GM18520 (cell line): ENCODE measurements at regions not wholly inside any gene's neighbourhood (a gene's known extent, or its start where the extent isn't known, plus 50 kb on each side); places are given as distances from the start of the nearest gene placed in this dataset.

ENCODE experiments used
- ATAC-seq: cut with Tn5 transposase; IDR thresholded peaks from one replicate; pipeline ENCODE4 v1.9.1; 2021; ENCODE audit not compliant: unreplicated experiment

DNA sequence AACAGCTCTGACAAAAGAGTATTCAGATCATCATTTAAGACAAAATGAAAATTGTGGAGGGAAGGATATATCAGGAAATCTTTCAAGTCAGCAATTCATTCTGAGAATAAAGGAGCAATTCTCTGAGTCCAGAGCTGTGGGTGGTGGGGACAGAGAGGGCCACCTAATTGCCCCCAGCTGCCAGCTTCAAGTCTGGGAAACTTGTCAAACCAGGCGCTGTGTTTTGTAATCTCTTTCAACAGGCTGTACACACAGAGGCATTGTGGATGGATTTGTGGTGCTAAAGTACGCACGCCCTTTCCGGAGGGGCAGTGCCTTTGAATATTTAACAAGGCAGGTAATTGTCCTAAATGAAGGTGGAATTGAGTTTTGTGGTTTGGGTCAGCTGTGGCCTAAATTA lies 591.1 kb upstream of the BOD1L1 start:
- ATAC-seq = no peak

DNA sequence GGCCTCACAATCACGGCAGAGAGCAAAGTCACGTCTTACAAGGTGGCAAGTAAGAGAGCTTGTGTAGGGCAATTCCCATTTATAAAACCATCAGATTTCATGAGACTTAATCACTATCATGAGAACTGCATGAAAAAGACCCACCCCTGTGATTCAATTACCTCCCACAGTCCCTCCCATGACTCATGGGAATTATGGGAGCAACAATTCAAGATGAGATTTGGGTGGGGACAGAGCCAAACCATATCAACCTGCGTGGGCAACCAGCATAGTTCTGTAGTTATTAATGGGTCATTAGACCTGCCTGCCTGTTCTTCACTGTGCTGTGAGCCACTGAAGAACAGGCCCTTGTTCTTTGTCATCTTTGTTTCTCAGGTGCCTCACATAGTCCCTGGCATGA lies 593.7 kb upstream of the BOD1L1 start:
- ATAC-seq = no peak

DNA sequence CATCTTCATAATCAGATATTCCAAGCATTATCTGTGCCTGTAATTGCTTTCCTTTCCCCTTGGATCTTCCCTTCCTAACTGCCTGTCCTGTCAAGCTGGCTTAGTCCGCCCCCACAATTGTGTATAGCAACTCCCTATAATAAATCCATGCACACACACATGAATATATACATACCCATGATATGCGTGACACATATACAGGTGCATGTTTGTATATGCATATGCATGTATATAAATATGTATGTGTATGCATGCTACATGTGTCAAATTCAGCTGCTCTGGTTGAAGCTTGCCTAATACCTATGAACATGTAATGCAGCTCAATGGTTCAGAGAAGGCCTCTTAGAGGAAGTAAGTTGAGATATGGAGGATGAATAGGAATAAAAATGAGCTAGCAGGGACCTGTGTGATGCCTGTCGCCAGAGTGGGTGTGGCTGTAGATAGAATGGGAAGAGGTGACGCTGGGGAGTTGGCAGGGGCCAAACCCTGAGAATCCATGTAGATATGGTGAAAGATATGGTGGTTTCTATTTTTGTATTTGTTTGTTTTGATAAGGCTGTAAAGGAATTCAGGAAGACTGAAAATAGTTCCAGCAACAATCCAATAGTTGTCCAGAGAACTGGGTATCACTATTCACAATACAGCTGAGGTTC lies 595.0 kb upstream of the BOD1L1 start:
- no peak for ATAC-seq

DNA sequence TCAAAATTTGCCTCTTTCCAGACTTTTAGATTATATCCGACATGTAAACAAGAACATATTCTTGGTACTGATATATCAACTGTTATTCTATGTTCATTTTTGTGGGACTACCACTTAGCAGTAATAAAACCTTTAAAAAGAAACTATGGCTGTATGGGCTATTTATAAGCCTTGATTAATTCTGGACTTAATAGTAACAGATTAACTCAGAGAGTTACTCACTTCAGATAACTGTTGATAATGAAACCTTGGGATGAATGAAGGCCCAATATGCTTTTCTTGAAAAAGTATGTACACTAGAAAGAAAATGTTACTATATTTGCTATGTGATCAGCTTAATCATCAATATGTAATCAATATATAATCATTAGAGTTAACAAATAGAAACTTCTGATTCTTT lies 595.9 kb upstream of the BOD1L1 start:
- no peak for ATAC-seq

DNA sequence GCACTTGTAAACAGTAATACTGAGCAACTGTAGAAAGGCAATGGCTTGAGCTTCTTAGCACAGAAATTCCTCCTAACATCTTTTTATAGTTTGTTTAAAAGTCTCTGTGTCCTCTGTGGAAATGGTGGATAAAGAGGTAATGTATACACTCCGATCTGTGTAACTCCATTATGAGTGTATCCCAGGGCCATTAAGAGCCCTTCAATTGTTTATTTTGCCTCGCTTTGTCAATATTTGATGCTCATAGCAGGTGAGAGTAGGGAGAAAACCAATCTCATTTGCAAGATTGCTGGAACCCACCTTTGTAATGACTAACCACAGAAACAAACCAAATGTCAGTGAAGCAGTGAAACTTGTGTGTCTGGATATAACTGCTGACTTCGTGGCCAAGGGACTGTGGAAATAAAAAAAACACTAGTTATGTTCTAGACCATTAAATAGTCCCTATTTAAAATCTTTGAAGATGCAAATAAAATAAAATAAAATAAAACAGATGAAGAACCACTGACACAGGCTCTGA lies 598.2 kb upstream of the BOD1L1 start:
- no peak for ATAC-seq

DNA sequence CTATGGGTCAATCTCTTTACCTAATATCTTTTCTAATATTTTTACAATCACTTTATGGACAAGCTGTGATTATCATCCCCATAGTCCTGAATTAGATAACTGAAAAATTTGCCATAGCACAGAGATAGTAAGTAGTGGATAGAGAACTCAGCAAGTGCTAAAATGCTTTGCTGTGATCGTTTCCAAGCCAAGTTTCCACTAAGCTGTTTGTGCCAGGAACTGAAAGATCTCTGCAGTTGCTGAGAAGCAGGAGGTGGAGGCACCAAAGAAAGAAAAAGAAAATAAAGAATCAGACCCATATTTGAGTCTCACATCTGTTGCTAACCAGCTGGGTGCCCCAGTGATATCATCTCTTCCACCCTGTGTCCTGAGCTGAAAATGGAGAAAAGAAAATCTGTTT lies 605.6 kb upstream of the BOD1L1 start:
- no peak for ATAC-seq

DNA sequence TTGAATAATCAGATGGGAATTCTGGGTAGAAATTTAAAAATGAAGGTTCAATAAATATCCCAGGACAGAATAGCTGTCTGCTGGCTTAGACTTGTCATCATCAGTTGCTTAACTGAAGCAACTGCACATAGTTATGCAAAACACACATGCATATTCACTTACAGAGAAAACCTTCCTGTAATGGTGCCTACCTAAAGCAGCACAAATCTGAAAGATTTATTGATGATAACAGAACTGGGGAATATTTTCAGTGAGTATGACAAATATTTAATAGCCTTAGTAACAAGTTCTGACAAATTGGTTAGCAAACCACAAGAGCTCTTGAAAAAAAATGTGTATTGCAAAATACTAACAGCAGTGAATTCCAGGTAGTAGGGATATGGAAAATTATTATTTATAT lies 606.8 kb upstream of the BOD1L1 start:
- ATAC-seq = no peak

DNA sequence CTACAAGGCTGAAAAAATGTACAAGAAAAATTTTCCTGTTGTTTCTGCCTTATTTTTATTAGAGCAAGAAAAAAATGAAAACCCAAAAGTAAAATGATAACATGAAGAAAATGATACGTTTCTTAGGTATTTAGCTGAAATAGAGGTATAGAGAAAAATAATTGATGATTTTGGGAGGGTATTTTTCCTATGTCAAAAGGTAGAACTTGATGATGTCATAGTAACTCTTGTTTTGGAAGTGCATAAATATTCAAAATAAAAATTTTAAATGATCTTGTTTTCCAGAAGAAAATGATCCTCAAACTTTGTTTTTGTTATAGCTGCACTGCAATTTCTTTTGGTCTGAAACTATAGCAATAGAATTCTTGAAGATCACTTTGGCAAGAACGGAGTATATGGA lies 608.8 kb upstream of the BOD1L1 start:
- ATAC-seq = no peak

DNA sequence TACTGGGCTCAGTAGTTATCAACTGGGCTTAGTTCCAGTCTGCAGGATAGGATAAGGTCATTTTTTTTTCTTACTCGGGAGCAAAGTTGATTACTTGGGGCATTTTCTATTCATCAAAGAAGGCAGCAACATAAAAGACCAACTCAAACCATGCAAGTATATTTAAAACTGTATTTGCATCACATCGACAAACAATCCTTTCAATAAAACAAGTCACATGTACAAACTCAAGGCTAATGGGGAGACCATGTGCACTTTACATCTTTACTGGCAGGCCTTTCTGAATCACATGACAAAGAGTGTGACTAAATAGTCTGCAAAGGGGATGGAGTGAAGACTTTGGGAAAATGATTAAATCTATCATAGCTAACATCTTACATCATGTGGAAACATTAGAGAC lies 610.4 kb upstream of the BOD1L1 start:
- ATAC-seq = no peak

DNA sequence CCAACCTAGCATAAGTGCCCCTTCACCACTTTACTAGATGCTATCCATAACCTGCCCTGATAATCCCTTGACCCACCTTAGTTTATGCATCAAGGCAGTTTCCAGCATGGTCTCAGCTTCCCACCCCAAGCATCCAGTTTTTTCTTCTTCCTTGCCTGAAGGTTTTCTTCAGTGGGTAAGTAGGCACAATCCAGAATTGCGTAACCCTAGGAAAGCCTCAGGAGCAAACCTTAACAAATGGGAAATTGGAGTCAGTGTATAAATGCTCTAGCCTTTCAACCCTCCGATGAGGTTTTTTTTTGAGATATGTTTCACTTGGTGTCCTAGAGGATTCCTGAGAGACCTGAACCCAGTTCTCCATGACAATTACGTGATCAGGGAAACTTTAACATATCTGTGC lies 614.0 kb upstream of the BOD1L1 start:
- no peak for ATAC-seq

DNA sequence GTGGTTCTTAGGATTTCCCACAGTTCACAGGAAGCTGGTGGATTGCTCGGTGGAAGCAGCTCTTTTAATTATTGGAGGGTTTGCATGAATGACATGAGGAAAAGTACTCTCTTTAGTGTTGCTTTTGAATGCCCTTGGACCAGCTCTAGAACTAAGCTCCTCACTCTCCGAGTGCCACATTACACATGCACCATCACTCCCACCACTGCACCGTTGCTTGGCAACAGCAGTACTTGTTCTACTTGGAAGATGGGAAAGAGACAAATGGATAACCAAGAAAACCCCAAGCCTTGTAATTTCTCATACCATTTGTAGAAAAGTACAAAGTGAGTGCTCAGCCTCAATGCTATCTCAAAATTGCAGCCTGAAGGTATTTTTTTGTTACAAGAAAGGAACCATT lies 620.2 kb upstream of the BOD1L1 start:
- ATAC-seq = no peak

DNA sequence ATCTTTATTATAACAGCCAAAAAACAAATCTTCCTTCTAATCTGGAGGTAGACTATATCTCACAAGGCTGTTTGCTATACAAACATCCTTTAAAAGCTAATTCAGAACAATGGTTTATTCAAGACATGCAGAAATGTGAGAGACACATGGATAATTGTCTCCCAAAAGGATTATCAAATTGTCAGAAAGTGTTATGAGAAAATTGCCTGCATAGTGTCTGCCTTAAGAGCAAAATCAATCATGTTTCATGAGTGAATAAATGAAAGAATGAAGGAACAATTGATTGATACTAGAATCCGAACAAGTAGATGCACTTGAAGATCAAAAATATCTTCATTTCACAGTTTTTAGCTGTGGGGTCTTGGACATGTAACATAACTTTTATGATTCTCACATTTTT lies 621.7 kb upstream of the BOD1L1 start:
- ATAC-seq = no peak

DNA sequence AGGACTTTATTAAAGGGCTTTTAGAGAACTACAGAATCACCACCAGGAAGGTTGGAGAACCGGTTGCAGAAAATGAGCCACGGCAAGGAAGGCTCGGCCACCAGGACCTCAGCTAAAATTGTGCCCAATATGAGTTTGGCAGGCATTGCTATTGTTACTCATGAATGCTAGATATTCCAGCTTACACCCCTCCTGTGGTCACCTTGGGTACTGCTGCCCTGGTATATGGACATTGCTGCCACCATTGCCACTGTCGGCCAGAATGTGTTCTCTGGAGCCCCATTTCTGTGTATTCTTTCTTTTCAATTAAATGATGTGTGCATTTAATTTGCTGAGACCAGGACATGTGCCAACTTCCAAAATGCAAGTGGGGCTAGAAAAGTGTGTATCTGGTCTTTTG lies 626.7 kb upstream of the BOD1L1 start:
- ATAC-seq = peak; percentile 58

DNA sequence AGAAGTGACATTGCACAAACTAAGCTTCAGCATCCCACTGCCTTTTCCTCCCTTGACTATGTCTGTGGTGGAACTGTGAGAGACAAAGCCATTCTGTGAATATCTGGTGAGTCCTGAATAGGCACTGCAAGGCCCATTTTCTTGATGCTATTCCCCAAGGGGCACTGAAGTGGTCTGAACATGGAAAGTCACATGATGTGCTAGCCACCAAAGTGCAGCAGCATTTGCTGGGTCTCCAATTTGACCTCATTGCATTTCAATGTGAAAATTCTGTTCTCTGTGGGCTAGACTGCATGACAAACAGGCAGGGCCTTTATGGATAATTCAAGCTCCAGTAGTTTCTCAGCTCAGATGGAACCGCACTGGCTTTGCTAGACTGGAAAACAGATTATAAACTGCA lies 627.4 kb upstream of the BOD1L1 start:
- ATAC-seq = no peak

DNA sequence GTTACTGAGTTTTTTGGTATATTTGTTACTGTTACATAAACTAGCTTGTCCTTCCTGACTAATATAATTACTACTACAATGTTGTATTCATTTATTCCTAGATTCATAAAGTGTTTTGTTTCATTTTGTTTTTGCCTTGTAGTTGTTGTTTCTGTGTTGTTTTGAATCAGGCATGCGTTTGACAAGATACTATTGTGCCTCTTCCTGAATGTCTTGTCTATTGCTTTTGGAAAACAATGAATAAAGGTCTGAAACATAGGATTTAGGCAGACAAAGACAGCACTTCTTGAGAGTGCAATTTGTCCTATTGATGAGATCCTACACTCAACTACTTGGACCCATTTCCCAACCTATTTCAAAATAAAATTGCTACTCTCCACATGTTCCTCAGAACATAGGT lies 630.4 kb upstream of the BOD1L1 start:
- no peak for ATAC-seq

DNA sequence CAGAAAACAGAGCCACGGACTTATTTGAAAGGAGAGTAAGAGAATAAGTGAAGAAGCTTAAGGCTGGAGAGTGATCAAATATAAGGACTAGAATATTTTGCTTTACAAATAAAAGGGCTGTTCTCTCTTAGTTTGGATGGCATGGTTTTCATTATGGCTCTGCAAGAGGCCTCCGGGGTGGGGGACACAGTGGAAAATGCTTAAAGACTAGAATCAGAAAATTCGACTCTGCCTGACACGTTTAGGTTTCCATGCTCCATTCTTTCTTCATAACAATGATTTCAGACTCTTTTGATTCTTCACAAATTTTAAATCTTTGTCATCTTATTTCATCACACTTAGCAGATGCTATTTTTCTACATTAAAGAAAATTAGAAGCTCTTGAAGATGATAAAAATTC lies 632.4 kb upstream of the BOD1L1 start:
- ATAC-seq = no peak

DNA sequence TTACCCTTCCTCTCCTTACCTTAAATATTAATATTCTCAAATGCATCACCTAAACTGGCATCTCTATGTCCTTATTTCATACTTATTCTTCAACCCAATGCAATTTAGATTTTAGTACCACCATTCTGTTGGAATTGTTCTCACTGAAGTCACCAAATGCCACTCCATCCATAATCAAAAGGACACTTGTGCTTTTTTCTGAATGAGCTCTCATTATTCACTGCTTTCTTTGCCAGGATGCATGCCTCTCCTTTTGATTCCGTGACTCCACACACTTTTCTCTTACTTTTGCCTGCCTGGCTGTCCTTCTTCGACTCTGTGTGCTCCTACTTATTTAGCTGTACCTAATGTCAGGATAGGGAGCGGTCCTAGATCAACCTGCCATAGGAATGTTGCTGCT lies 633.1 kb upstream of the BOD1L1 start:
- no peak for ATAC-seq

DNA sequence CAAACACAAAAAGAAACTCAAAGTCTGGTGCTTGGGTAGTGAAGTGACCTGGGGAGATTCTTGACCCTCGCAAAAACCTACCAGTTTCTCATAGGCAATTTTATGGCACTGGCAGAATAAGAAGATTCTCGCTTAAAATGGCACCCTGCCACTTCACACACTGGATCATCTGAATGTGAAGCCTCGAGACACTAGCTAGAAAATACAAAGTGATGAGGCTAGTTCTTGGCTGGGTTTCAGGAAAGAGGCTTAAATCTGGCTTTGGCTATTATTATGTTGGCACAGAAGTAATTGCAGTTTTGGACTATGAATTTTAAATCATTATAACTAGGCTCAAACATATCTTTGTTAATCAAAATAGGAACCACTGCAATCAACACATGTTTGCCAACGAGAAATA lies 634.7 kb upstream of the BOD1L1 start:
- ATAC-seq = no peak

DNA sequence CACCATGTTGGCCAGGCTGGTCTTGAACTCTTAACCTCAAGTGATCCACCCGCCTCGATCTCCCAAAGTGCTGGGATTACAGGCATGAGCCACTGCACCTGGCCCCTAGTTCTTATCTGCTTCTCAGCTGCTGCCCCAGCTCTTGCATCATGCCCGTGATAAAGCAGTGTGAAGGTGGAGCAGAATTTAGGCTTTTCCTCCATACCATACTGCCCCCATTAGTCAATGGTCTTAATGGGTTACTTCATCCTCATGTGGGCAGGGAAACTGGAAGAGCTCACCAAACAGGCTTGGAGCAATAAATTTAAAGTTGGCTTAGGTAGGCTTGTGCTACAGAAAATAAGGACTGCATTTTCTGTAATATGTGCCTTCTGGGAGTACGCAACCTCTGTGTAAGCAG lies 636.9 kb upstream of the BOD1L1 start:
- ATAC-seq = no peak

DNA sequence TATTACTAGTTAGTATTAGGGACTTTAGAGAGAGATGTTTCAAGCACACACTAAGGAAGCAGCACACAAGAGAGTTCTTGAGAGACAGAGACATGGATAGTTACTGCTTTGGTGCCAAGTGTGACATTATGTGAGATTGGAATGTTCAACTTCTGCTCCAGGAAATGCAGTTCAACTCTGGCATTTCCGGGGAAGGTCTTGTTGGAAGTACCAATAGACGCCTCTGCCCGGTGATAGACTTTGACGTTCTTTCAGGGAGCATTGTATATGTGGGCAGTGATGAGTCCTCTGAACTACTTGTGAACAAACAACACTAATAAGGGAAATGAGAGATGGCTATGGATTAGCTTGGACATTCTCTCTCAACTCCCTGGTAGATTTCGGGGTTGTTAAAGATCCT lies 638.1 kb upstream of the BOD1L1 start:
- ATAC-seq = no peak

DNA sequence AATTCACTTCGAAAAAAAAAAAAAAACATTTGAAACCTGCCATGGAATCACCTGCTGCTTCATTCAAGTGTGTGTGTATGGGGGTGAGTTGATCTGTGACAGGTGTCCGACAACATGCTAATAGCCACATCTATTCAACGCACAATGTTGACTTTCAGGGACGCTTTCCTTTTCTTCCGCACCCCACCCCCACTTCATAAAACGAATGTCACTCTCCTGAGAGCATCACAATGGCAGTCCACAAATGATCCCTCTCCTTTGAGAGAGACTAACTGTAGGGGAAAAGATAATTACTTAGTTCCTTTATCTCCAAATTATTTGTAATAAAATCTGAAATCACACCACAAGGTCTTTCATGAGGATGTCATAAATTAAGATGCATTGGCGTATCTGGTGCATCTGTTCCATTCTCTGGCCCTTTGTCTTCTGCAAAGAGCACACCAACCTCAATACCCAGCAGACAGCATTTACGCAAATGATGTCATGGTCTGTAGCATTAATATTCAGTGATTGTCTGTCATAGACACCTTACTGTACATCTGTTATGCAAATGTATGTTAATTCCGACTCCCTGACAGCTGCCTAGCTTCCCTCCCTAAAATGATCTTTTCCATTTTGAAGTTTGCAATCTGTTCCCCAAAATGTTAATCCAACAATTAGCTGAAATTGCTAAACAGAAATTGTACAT lies 640.0 kb upstream of the BOD1L1 start:
- ATAC-seq = no peak

DNA sequence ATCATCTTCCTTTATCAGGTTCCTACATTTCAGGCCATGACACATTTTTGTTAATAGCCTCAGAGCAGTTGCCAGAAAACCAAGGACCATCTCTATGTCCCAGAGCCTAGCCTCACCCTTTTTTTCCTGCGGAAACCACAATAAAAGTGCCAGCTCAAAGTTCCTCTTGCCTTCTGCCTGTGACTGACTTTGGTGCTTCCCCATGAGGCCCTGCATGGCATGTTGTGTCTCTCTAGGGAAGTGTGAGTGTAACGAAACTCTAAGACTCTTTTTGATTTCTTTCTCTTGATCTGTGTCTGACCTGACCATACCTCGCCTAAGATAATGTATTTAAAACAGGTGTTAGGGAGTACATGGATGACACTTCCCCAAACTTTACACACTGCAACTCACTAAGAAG lies 642.3 kb upstream of the BOD1L1 start:
- no peak for ATAC-seq

DNA sequence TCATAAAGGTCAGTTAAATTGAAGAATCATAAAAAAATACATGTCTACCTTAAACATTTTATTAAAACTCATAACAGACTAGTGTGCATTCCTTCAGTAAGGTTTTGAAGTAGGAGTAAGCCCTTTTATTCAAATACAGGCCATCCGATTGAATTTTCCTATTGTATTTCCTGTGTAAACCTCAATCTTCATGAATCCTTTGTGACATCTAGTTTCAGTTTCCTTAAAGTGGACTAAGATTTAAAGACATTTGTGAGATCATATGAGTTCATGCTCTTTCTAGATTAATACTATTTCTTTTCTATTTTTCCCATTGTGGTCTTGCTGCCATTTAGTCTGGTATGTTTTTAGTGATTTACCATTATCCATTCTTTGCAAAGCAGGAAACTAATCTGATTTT lies 644.7 kb upstream of the BOD1L1 start:
- no peak for ATAC-seq
